WTC11 (cell line): ENCODE measurements at regions not wholly inside any gene's neighbourhood (a gene's known extent, or its start where the extent isn't known, plus 50 kb on each side); places are given as distances from the start of the nearest gene placed in this dataset.

Source experiments
- ATAC-seq: fragments of 200-7000 bp; cut with Tn5 transposase; 2 replicates; pipeline ENCODE4 v1.10.0; 2021; ENCODE audit warnings: mild to moderate bottlenecking, moderate library complexity
- CTCF ChIA-PET: fragments of 300-600 bp; sonication (Branson Sonifier 250); formaldehyde crosslinking; loops from one replicate; lab custom pipeline; 2021; ENCODE audit warnings: antibody characterized with exemption; lab: Charles Lee
- POLR2A ChIA-PET: fragments of 350-600 bp; sonication (Branson Sonifier 250); formaldehyde crosslinking; loops from one replicate; lab custom pipeline; 2021; ENCODE audit warnings: antibody characterized with exemption; lab: Charles Lee
- DNase-seq: peaks from one replicate; pipeline ENCODE4 v3.0.0; 2021; ENCODE audit warnings: low spot score
- H3K27ac Mint-ChIP-seq: 2 replicates; pipeline ENCODE4 v1.8.0; 2021; ENCODE audit warnings: mixed read lengths
- H3K27me3 Mint-ChIP-seq: 2 replicates; pipeline ENCODE4 v1.8.0; 2021; ENCODE audit warnings: low read depth, mild to moderate bottlenecking, moderate library complexity, mixed read lengths
- H3K36me3 Mint-ChIP-seq: 2 replicates; pipeline ENCODE4 v1.8.0; 2021; ENCODE audit warnings: mixed read lengths
- H3K4me1 Mint-ChIP-seq: 2 replicates; pipeline ENCODE4 v1.8.0; 2022; ENCODE audit warnings: mixed read lengths
- H3K4me3 Mint-ChIP-seq: 2 replicates; pipeline ENCODE4 v1.8.0; 2021; ENCODE audit warnings: mild to moderate bottlenecking, moderate library complexity, mixed read lengths
- H3K9me3 Mint-ChIP-seq: 2 replicates; pipeline ENCODE4 v1.8.0; 2021; ENCODE audit warnings: mixed read lengths
- ATF3 ChIP-seq: sonication (generic); formaldehyde crosslinking; conservative IDR thresholded peaks from 2 replicates; pipeline ENCODE4 v1.8.1; 2022; ENCODE audit warnings: mild to moderate bottlenecking, missing genetic modification reagents
- FOXK1 ChIP-seq: sonication (generic); formaldehyde crosslinking; IDR thresholded peaks from 2 replicates; pipeline ENCODE4 v1.8.0; 2022; ENCODE audit warnings: mild to moderate bottlenecking, moderate library complexity, missing genetic modification reagents
- GRHL2 ChIP-seq: fragments of 250-450 bp; sonication (Bioruptor Pico); IDR thresholded peaks from 2 replicates; pipeline ENCODE4 v1.8.0; 2022; ENCODE audit warnings: mild to moderate bottlenecking, moderate library complexity; ENCODE audit not compliant: insufficient replicate concordance, severe bottlenecking
- IRF1 ChIP-seq: sonication (generic); formaldehyde crosslinking; IDR thresholded peaks from 2 replicates; pipeline ENCODE4 v1.8.0; 2023; ENCODE audit warnings: missing genetic modification reagents
- JAZF1 ChIP-seq: fragments of 250-450 bp; sonication (Bioruptor Pico); IDR thresholded peaks from 2 replicates; pipeline ENCODE4 v1.9.0; 2021; ENCODE audit warnings: moderate library complexity, mild to moderate bottlenecking, inconsistent platforms
- JUN ChIP-seq: sonication (generic); formaldehyde crosslinking; IDR thresholded peaks from 2 replicates; pipeline ENCODE4 v1.8.0; 2023; ENCODE audit warnings: mild to moderate bottlenecking, missing genetic modification reagents
- NFYB ChIP-seq: sonication (generic); formaldehyde crosslinking; conservative IDR thresholded peaks from 2 replicates; pipeline ENCODE4 v1.8.0; 2022; ENCODE audit warnings: low read depth, missing genetic modification reagents
- NR1H2 ChIP-seq: sonication (generic); formaldehyde crosslinking; IDR thresholded peaks from 2 replicates; pipeline ENCODE4 v1.9.0; 2021; ENCODE audit warnings: mild to moderate bottlenecking, moderate library complexity, missing genetic modification reagents
- PRRX2 ChIP-seq: fragments of 250-450 bp; sonication (Bioruptor Pico); IDR thresholded peaks from 2 replicates; pipeline ENCODE4 v1.8.0; 2021; ENCODE audit warnings: mild to moderate bottlenecking
- SP1 ChIP-seq: sonication (generic); formaldehyde crosslinking; conservative IDR thresholded peaks from 2 replicates; pipeline ENCODE4 v1.8.1; 2022; ENCODE audit warnings: missing genetic modification reagents
- TP53 ChIP-seq: sonication (generic); formaldehyde crosslinking; IDR thresholded peaks from 2 replicates; pipeline ENCODE4 v1.8.1; 2023; ENCODE audit warnings: mild to moderate bottlenecking, missing genetic modification reagents
- ZBTB21 ChIP-seq: sonication (generic); formaldehyde crosslinking; IDR thresholded peaks from 2 replicates; pipeline ENCODE4 v1.8.1; 2023; ENCODE audit warnings: mild to moderate bottlenecking, missing genetic modification reagents, borderline replicate concordance
- ZNF281 ChIP-seq: sonication (generic); formaldehyde crosslinking; IDR thresholded peaks from 2 replicates; pipeline ENCODE4 v1.8.0; 2023; ENCODE audit warnings: mild to moderate bottlenecking, missing genetic modification reagents
- ZNF423 ChIP-seq: fragments of 250-450 bp; sonication (Bioruptor Pico); IDR thresholded peaks from 2 replicates; pipeline ENCODE4 v2.1.2; 2022; ENCODE audit warnings: mild to moderate bottlenecking, moderate library complexity
- TF ChIP-seq, protein P1 (sequence below): sonication (generic); formaldehyde crosslinking; IDR thresholded peaks from 2 replicates; pipeline ENCODE4 v1.8.1; 2022; ENCODE audit warnings: mild to moderate bottlenecking, missing genetic modification reagents, moderate library complexity, borderline replicate concordance
- TF ChIP-seq, protein P2 (sequence below): fragments of 250-450 bp; sonication (Bioruptor Pico); IDR thresholded peaks from 2 replicates; pipeline ENCODE4 v1.8.0; 2021; ENCODE audit warnings: mild to moderate bottlenecking
- TF ChIP-seq, protein P3 (sequence below): sonication (generic); formaldehyde crosslinking; IDR thresholded peaks from 2 replicates; pipeline ENCODE4 v1.8.1; 2023; ENCODE audit warnings: mild to moderate bottlenecking, moderate library complexity, missing genetic modification reagents
- TF ChIP-seq, protein P4 (sequence below): sonication (generic); formaldehyde crosslinking; IDR thresholded peaks from 2 replicates; pipeline ENCODE4 v1.8.0; 2022; ENCODE audit warnings: mild to moderate bottlenecking, missing genetic modification reagents

- ATAC-seq (no peak), DNase-seq (no peak)
- Mint-ChIP-seq H3K4me1 (peaks cover 39% of the 10 kb centered on the region), H3K36me3 (no peaks in the 10 kb centered on the region), H3K27me3 (peaks cover 72% of the 10 kb centered on the region), H3K9me3 (no peaks in the 10 kb centered on the region), H3K4me3 (no peak overlapping the region), H3K27ac (no peak overlapping the region)
- ChIA-PET POLR2A (no interaction called here), CTCF (no interaction called here)
- TF ChIP-seq ATF3 (CRISPR knock-in tag) (no peak), FOXK1 (CRISPR knock-in tag) (no peak), ZNF423 (CRISPR knock-in tag) (no peak), SP1 (CRISPR knock-in tag) (no peak), NFYB (CRISPR knock-in tag) (no peak)
- TF ChIP-seq, protein P1, sequence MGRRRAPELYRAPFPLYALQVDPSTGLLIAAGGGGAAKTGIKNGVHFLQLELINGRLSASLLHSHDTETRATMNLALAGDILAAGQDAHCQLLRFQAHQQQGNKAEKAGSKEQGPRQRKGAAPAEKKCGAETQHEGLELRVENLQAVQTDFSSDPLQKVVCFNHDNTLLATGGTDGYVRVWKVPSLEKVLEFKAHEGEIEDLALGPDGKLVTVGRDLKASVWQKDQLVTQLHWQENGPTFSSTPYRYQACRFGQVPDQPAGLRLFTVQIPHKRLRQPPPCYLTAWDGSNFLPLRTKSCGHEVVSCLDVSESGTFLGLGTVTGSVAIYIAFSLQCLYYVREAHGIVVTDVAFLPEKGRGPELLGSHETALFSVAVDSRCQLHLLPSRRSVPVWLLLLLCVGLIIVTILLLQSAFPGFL (CRISPR knock-in tag) = no peak
These were observed 239.1 kb upstream of the NMUR2 start for GRCh38 chr5:152644029-152644728.

DNA sequence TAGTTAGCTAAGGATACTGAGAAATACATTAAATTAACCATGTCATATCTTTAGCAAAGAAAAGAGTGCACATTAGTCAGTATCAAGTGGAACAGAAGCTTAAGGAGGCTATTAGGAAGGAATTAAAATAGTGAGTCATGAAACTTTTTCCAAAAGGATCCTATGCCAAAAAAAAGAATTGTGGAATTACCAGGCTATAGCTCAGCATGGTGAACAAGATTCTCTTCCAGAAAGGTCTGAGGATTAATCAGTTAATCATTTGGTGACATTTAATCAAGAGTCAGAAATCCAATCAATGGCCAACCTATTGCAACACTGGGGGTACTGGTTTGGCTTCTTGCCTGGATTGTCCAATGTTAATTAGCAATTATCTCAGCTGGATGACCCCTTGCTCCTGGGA lies 244.5 kb upstream of the NMUR2 start:
- CTCF ChIA-PET = no interaction called here
- Mint-ChIP-seq H3K27ac (no peak overlapping the region), H3K4me3 (no peak overlapping the region), H3K36me3 (no peaks in the 10 kb centered on the region), H3K9me3 (no peaks in the 10 kb centered on the region), H3K27me3 (peaks cover 19% of the 10 kb centered on the region), H3K4me1 (peaks cover 34% of the 10 kb centered on the region)
- POLR2A ChIA-PET = no interaction called here
- no peak for ATAC-seq
- no peak for TF ChIP-seq ZBTB21
- DNase-seq = no peak

DNA sequence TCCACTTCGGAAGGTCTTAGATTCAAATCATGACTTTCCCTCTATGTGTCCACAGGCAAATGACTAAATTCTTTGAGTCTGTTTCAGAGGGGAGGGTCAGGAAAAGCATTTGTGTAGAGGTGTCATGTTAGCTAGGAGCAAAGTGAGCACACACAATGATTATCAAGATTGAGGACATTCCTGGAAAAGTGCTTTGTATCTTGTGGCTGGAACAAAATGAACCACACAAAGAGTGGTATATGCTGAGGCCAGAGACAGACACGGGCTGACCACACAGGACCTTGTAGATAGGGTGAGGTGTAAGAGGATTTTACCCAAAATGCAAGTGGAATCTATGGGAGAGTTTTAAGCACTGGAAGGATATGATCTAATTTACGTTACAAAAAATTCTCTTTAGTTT lies 245.3 kb upstream of the NMUR2 start:
- ATAC-seq = no peak
- Mint-ChIP-seq H3K4me1 (peaks cover 34% of the 10 kb centered on the region), H3K27ac (no peak overlapping the region), H3K36me3 (no peaks in the 10 kb centered on the region), H3K4me3 (no peak overlapping the region), H3K27me3 (peaks cover 11% of the 10 kb centered on the region), H3K9me3 (no peaks in the 10 kb centered on the region)
- TF ChIP-seq JAZF1 (no peak), ZNF281 (CRISPR knock-in tag) (no peak), NR1H2 (CRISPR knock-in tag) (no peak), JUN (CRISPR knock-in tag) (no peak), TP53 (CRISPR knock-in tag) (no peak), GRHL2 (no peak), IRF1 (CRISPR knock-in tag) (no peak), PRRX2 (no peak)
- TF ChIP-seq, protein P2, sequence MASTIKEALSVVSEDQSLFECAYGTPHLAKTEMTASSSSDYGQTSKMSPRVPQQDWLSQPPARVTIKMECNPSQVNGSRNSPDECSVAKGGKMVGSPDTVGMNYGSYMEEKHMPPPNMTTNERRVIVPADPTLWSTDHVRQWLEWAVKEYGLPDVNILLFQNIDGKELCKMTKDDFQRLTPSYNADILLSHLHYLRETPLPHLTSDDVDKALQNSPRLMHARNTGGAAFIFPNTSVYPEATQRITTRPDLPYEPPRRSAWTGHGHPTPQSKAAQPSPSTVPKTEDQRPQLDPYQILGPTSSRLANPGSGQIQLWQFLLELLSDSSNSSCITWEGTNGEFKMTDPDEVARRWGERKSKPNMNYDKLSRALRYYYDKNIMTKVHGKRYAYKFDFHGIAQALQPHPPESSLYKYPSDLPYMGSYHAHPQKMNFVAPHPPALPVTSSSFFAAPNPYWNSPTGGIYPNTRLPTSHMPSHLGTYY (CRISPR knock-in tag) = no peak
- TF ChIP-seq, protein P1 (CRISPR knock-in tag) = no peak
- TF ChIP-seq, protein P3, sequence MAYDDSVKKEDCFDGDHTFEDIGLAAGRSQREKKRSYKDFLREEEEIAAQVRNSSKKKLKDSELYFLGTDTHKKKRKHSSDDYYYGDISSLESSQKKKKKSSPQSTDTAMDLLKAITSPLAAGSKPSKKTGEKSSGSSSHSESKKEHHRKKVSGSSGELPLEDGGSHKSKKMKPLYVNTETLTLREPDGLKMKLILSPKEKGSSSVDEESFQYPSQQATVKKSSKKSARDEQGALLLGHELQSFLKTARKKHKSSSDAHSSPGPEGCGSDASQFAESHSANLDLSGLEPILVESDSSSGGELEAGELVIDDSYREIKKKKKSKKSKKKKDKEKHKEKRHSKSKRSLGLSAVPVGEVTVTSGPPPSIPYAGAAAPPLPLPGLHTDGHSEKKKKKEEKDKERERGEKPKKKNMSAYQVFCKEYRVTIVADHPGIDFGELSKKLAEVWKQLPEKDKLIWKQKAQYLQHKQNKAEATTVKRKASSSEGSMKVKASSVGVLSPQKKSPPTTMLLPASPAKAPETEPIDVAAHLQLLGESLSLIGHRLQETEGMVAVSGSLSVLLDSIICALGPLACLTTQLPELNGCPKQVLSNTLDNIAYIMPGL (CRISPR knock-in tag) = no peak
- TF ChIP-seq, protein P4, sequence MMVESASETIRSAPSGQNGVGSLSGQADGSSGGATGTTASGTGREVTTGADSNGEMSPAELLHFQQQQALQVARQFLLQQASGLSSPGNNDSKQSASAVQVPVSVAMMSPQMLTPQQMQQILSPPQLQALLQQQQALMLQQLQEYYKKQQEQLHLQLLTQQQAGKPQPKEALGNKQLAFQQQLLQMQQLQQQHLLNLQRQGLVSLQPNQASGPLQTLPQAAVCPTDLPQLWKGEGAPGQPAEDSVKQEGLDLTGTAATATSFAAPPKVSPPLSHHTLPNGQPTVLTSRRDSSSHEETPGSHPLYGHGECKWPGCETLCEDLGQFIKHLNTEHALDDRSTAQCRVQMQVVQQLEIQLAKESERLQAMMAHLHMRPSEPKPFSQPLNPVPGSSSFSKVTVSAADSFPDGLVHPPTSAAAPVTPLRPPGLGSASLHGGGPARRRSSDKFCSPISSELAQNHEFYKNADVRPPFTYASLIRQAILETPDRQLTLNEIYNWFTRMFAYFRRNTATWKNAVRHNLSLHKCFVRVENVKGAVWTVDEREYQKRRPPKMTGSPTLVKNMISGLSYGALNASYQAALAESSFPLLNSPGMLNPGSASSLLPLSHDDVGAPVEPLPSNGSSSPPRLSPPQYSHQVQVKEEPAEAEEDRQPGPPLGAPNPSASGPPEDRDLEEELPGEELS (CRISPR knock-in tag) = no peak
- ChIA-PET CTCF (no interaction called here), POLR2A (no interaction called here)
- DNase-seq = no peak
